HEK293 (cell line): ENCODE measurements at regions not wholly inside any gene's neighbourhood (a gene's known extent, or its start where the extent isn't known, plus 50 kb on each side); places are given as distances from the start of the nearest gene placed in this dataset.

ENCODE experiments used
- CTCF ChIA-PET: fragments of 350-600 bp; formaldehyde crosslinking; extraction: SDS; loops from one replicate; lab custom pipeline; 2021; ENCODE audit warnings: antibody characterized with exemption; lab: Yijun Ruan, JAX
- POLR2A ChIA-PET: fragments of 300-600 bp; formaldehyde crosslinking; extraction: SDS; loops from one replicate; lab custom pipeline; 2020; ENCODE audit warnings: antibody characterized with exemption, inconsistent platforms; lab: Yijun Ruan, JAX
- H3K27ac ChIP-seq: fragments of 200-500 bp; sonication (Bioruptor generic); 2 replicates; pipeline ENCODE4 v1.5.1; 2014; ENCODE audit warnings: low read depth, low read length, control low read depth, inconsistent platforms; ENCODE audit errors: extremely low read depth
- H3K36me3 ChIP-seq, 2 experiments: fragments of 200-500 bp in 1 of 2; sonication (Bioruptor generic) in 1 of 2; 1 replicate in 1 of 2; 2 replicates in 1 of 2; pipeline ENCODE4 v1.5.1; 2014 to 2017; ENCODE audit warnings: inconsistent platforms in 2 of 2, low read length in 2 of 2; ENCODE audit not compliant: control insufficient read depth in 2 of 2, insufficient read depth in 1 of 2
- H3K4me1 ChIP-seq: fragments of 200-500 bp; sonication (Bioruptor generic); 2 replicates; pipeline ENCODE4 v1.5.1; 2014; ENCODE audit warnings: mild to moderate bottlenecking, low read length, inconsistent platforms; ENCODE audit not compliant: control insufficient read depth, insufficient read depth
- H3K4me3 ChIP-seq: 2 replicates; pipeline ENCODE4 v1.5.1; 2011; ENCODE audit warnings: low read depth, mild to moderate bottlenecking, control low read depth, low read length, moderate library complexity
- H3K9me3 ChIP-seq: fragments of 200-500 bp; sonication (Bioruptor generic); 2 replicates; pipeline ENCODE4 v1.5.1; 2014; ENCODE audit warnings: low read depth, low read length, inconsistent platforms; ENCODE audit not compliant: control insufficient read depth, insufficient read depth
- KLF10 ChIP-seq: fragments of 450-650 bp; IDR thresholded peaks from 2 replicates; pipeline ENCODE4 v1.5.1; 2018; ENCODE audit warnings: missing biosample characterization, mild to moderate bottlenecking, missing genetic modification characterization
- TSHZ1 ChIP-seq: fragments of 450-650 bp; formaldehyde crosslinking; IDR thresholded peaks from 2 replicates; pipeline ENCODE4 v1.5.1; 2016; ENCODE audit warnings: missing biosample characterization, missing genetic modification characterization, borderline replicate concordance
- ZBTB17 ChIP-seq: fragments of 450-650 bp; formaldehyde crosslinking; IDR thresholded peaks from 2 replicates; pipeline ENCODE4 v1.5.1; 2016; ENCODE audit warnings: missing biosample characterization, missing genetic modification characterization
- ZFP41 ChIP-seq: fragments of 450-650 bp; formaldehyde crosslinking; IDR thresholded peaks from 2 replicates; pipeline ENCODE4 v1.5.1; 2016; ENCODE audit warnings: missing biosample characterization, missing genetic modification characterization, borderline replicate concordance
- ZNF211 ChIP-seq: fragments of 450-650 bp; formaldehyde crosslinking; IDR thresholded peaks from 2 replicates; pipeline ENCODE4 v1.5.1; 2016; ENCODE audit warnings: low read depth, missing biosample characterization, missing genetic modification characterization
- ZNF26 ChIP-seq: fragments of 450-650 bp; formaldehyde crosslinking; IDR thresholded peaks from 2 replicates; pipeline ENCODE4 v1.5.1; 2016; ENCODE audit warnings: missing biosample characterization, missing genetic modification characterization
- ZNF335 ChIP-seq: fragments of 450-650 bp; formaldehyde crosslinking; conservative IDR thresholded peaks from 2 replicates; pipeline ENCODE4 v1.5.1; 2016; ENCODE audit warnings: missing biosample characterization, missing genetic modification characterization
- ZNF341 ChIP-seq: fragments of 450-650 bp; formaldehyde crosslinking; IDR thresholded peaks from 2 replicates; pipeline ENCODE4; 2016; ENCODE audit warnings: low read depth, missing biosample characterization, missing genetic modification characterization
- ZNF416 ChIP-seq: fragments of 450-650 bp; formaldehyde crosslinking; IDR thresholded peaks from 2 replicates; pipeline ENCODE4 v1.5.1; 2016; ENCODE audit warnings: missing biosample characterization, missing genetic modification characterization
- ZNF426 ChIP-seq: fragments of 450-650 bp; formaldehyde crosslinking; IDR thresholded peaks from 2 replicates; pipeline ENCODE4 v1.5.1; 2017; ENCODE audit warnings: missing biosample characterization, missing genetic modification characterization, mild to moderate bottlenecking, inconsistent platforms, moderate library complexity
- ZNF433 ChIP-seq: fragments of 450-650 bp; formaldehyde crosslinking; IDR thresholded peaks from 2 replicates; pipeline ENCODE4 v1.5.1; 2016; ENCODE audit warnings: missing biosample characterization, missing genetic modification characterization, low read depth
- ZNF518A ChIP-seq: fragments of 450-650 bp; formaldehyde crosslinking; conservative IDR thresholded peaks from 2 replicates; pipeline ENCODE4 v1.5.1; 2016; ENCODE audit warnings: low read depth, missing biosample characterization, missing genetic modification characterization
- ZNF561 ChIP-seq: fragments of 450-650 bp; IDR thresholded peaks from 2 replicates; pipeline ENCODE4 v1.5.1; 2018; ENCODE audit warnings: missing biosample characterization, missing genetic modification characterization, borderline replicate concordance
- ZNF571 ChIP-seq: fragments of 450-650 bp; formaldehyde crosslinking; IDR thresholded peaks from 2 replicates; pipeline ENCODE4 v1.5.0; 2017; ENCODE audit warnings: missing biosample characterization, missing genetic modification characterization
- ZNF585B ChIP-seq: fragments of 450-650 bp; formaldehyde crosslinking; IDR thresholded peaks from 2 replicates; pipeline ENCODE4 v1.5.1; 2016; ENCODE audit warnings: missing biosample characterization, missing genetic modification characterization
- ZNF596 ChIP-seq: fragments of 450-650 bp; IDR thresholded peaks from 2 replicates; pipeline ENCODE4 v1.5.0; 2018; ENCODE audit warnings: missing biosample characterization, mild to moderate bottlenecking, missing genetic modification characterization, moderate library complexity
- ZNF629 ChIP-seq: fragments of 450-650 bp; formaldehyde crosslinking; IDR thresholded peaks from 2 replicates; pipeline ENCODE4 v1.5.1; 2017; ENCODE audit warnings: missing biosample characterization, missing genetic modification characterization
- ZNF639 ChIP-seq: fragments of 450-650 bp; formaldehyde crosslinking; IDR thresholded peaks from 2 replicates; pipeline ENCODE4 v1.5.1; 2016; ENCODE audit warnings: missing biosample characterization, missing genetic modification characterization
- ZNF645 ChIP-seq: fragments of 450-650 bp; formaldehyde crosslinking; IDR thresholded peaks from 2 replicates; pipeline ENCODE4; 2016; ENCODE audit warnings: missing biosample characterization, missing genetic modification characterization
- ZNF792 ChIP-seq: fragments of 450-650 bp; formaldehyde crosslinking; IDR thresholded peaks from 2 replicates; pipeline ENCODE4 v1.5.1; 2016; ENCODE audit warnings: missing biosample characterization, missing genetic modification characterization
- ZNF837 ChIP-seq: fragments of 450-650 bp; formaldehyde crosslinking; IDR thresholded peaks from 2 replicates; pipeline ENCODE4 v1.5.1; 2016; ENCODE audit warnings: missing biosample characterization, missing genetic modification characterization
- ZXDB ChIP-seq: fragments of 450-650 bp; formaldehyde crosslinking; IDR thresholded peaks from 2 replicates; pipeline ENCODE4 v1.5.1; 2016; ENCODE audit warnings: missing biosample characterization, missing genetic modification characterization

- Histone ChIP-seq H3K4me1 (no peaks in the 10 kb centered on the region), H3K27ac (no peak overlapping the region), H3K9me3 (no peaks in the 10 kb centered on the region), H3K4me3 (no peak overlapping the region), H3K36me3 (no peaks in the 10 kb centered on the region)
- TF ChIP-seq ZNF335: no peak
- no peak for TF ChIP-seq ZNF596 (tag by site-specific recombination)
- TF ChIP-seq ZNF639 (tag by site-specific recombination): no peak
- TF ChIP-seq ZNF211: no peak
- TF ChIP-seq ZNF585B (tag by site-specific recombination): no peak
- TF ChIP-seq ZNF26 (tag by site-specific recombination): no peak
- CTCF ChIA-PET: no interaction called here
- POLR2A ChIA-PET: no interaction called here
Measured at GRCh38 chr2:106339609-106340008, 128.6 kb downstream of the RGPD3 start.

- ChIA-PET POLR2A (no interaction called here), CTCF (no interaction called here)
- no peak overlapping the region for H3K27ac ChIP-seq
- H3K4me3 ChIP-seq: no peak overlapping the region
- H3K4me1 ChIP-seq: no peaks in the 10 kb centered on the region
- TF ChIP-seq ZNF571: no peak
- TF ChIP-seq ZNF518A (tag by site-specific recombination): no peak
- TF ChIP-seq ZNF561 (tag by site-specific recombination): no peak
- TF ChIP-seq ZNF426: no peak
- TF ChIP-seq ZNF341 (tag by site-specific recombination): no peak
- no peak for TF ChIP-seq KLF10 (tag by site-specific recombination)
- no peak for TF ChIP-seq ZNF416 (tag by site-specific recombination)
- no peak for TF ChIP-seq ZNF645 (tag by site-specific recombination)
- TF ChIP-seq ZXDB: no peak
- TF ChIP-seq TSHZ1 (tag by site-specific recombination): no peak
- TF ChIP-seq ZBTB17 (tag by site-specific recombination): no peak
- TF ChIP-seq ZFP41 (tag by site-specific recombination): no peak
- no peak for TF ChIP-seq ZNF837 (tag by site-specific recombination)
- no peak for TF ChIP-seq ZNF629 (tag by site-specific recombination)
- no peak for TF ChIP-seq ZNF433
- no peak for TF ChIP-seq ZNF792 (tag by site-specific recombination)
- H3K9me3 ChIP-seq: no peaks in the 10 kb centered on the region
- H3K36me3 ChIP-seq: no peaks in the 10 kb centered on the region
Measured at GRCh38 chr2:106339132-106339531, 129.1 kb downstream of the RGPD3 start.
